OCI-LY7 (cell line): ENCODE measurements at regions not wholly inside any gene's neighbourhood (a gene's known extent, or its start where the extent isn't known, plus 50 kb on each side); places are given as distances from the start of the nearest gene placed in this dataset.

ENCODE experiments used
- CTCF ChIP-seq: fragments of 200-600 bp; sonication (generic); conservative IDR thresholded peaks from 2 replicates; pipeline ENCODE4 v1.5.1; 2014; ENCODE audit warnings: mild to moderate bottlenecking, antibody characterized with exemption, low read length, moderate library complexity, mixed read lengths
- EZH2phosphoT487 ChIP-seq: fragments of 200-600 bp; sonication (generic); IDR thresholded peaks from 2 replicates; pipeline ENCODE4 v1.6.1; 2018; ENCODE audit warnings: low read depth, borderline replicate concordance, mild to moderate bottlenecking, mixed run types, antibody characterized with exemption, low read length, moderate library complexity, mixed read lengths

GRCh38 chr12:31220061-31220460, 105.9 kb downstream of the SINHCAF start:
- TF ChIP-seq CTCF, result no peak
- TF ChIP-seq EZH2phosphoT487, result no peak
